ENCODE measurements at regions not wholly inside any gene's neighbourhood (a gene's known extent, or its start where the extent isn't known, plus 50 kb on each side); places are given as distances from the start of the nearest gene placed in this dataset.

GRCh38 chr9:14524873-14525515, 168.2 kb downstream of the ZDHHC21 start:
- in situ Hi-C loops (cut with MboI), result no loop called here
- ChIA-PET POLR2A (interaction anchor here (2.2 kb wide), 1 partner anchor 10 kb away, joined by 7 read pairs; no protein-coding TSS in a partner anchor), CTCF (ENCODE audit: low intra/inter-chr PET ratio) (no interaction called here)
- DNase-seq (ENCODE audit: extremely low read depth in 1 of 4, low spot score in 3 of 4) (peak in 1 of 4 experiments; percentile 58), FAIRE-seq (peak; percentile 79), ATAC-seq (peak; percentile 65)
- Histone ChIP-seq H3K9me3 (replicated peaks; ENCODE audit: control insufficient read depth, insufficient read depth, low read depth, low read length) (no peaks in the 10 kb centered on the region), H3K9ac (ENCODE audit: insufficient read depth in 1 of 2, low read depth in 2 of 2, low read length in 2 of 2) (peak overlapping the region; percentile 66 to 71; a peak in 3 of 4 replicates), H3K79me2 (ENCODE audit: control insufficient read depth, insufficient read depth, low read length) (peaks cover 59% of the 10 kb centered on the region), H3K4me1 (replicated peaks in 1 of 2; ENCODE audit: control insufficient read depth in 2 of 2, insufficient read depth in 2 of 2, low read length in 2 of 2) (peaks cover 13 to 38% of the 10 kb centered on the region in 2 experiments; a peak in 4 of 5 replicates), H3K4me2 (ENCODE audit: insufficient read depth, low read length) (peak overlapping the region; percentile 68), H3K4me3 (no peak overlapping the region), H3K9me1 (ENCODE audit: control insufficient read depth, insufficient read depth, low read length) (no peaks in the 10 kb centered on the region), H2AFZ (ENCODE audit: low read depth, low read length) (peak overlapping the region; percentile 52), H3K36me3 (ENCODE audit: control insufficient read depth, insufficient read depth, low read length) (no peaks in the 10 kb centered on the region), H3K27me3 (ENCODE audit: control insufficient read depth in 2 of 2, insufficient read depth in 2 of 2, low read length in 2 of 2) (no peaks in the 10 kb centered on the region), H4K20me1 (replicated peaks; ENCODE audit: control insufficient read depth, insufficient read depth, low read length) (no peaks in the 10 kb centered on the region), H3K27ac (ENCODE audit: extremely low read depth, low read depth, low read length) (peak overlapping the region; percentile 89)
- 0% methylated on average over 8 of the region's 8 CpGs for WGBS (ENCODE audit: insufficient coverage, low coverage, missing lambda C conversion rate)
- BruUV-seq (replicated peaks), result no TSS peak
- intact Hi-C loops (cut with micrococcal nuclease), result loop anchor here (5.0 kb wide), 1 partner anchor 48 kb away; no protein-coding TSS in a partner anchor
- TF ChIP-seq NFRKB (IDR thresholded peaks at IDR 0.05; ENCODE audit: low read depth), result peak; percentile 41
- TF ChIP-seq CEBPB (tag; IDR thresholded peaks at IDR 0.05), result peak; percentile 74
- TF ChIP-seq SMARCB1 (IDR thresholded peaks at IDR 0.05; ENCODE audit: insufficient read length, low read depth), result no peak
- TF ChIP-seq E2F3 (CRISPR knock-in tag; IDR thresholded peaks at IDR 0.05), result no peak
- TF ChIP-seq PRDM10 (IDR thresholded peaks at IDR 0.05; ENCODE audit: partially characterized antibody), result peak; percentile 75
- no peak for TF ChIP-seq FOXO4 (CRISPR knock-in tag; IDR thresholded peaks at IDR 0.05)
- peak; percentile 48; the same call in 1 of the 2 replicates for TF ChIP-seq LEF1 (IDR thresholded peaks at IDR 0.05)
- TF ChIP-seq CBFA2T2 (conservative IDR thresholded peaks at IDR 0.05), result 0 out of 2 replicates have a peak, but pooled peaks have one; percentile 8
- peak; percentile 36; the same call in 1 of the 2 replicates for TF ChIP-seq TEAD4 (IDR thresholded peaks at IDR 0.05; ENCODE audit: low read length)
- no peak for TF ChIP-seq TEAD4 (CRISPR knock-in tag; IDR thresholded peaks at IDR 0.05; ENCODE audit: borderline replicate concordance)
- peak; percentile 29; the same call in 1 of the 2 replicates for TF ChIP-seq TCF3 (CRISPR knock-in tag; IDR thresholded peaks at IDR 0.05)
- TF ChIP-seq HNRNPLL (IDR thresholded peaks at IDR 0.05; ENCODE audit: low read depth, low read length, poor library complexity, severe bottlenecking), result peak; percentile 36
- peak; percentile 30; the same call in 1 of the 2 replicates for TF ChIP-seq EP300 (IDR thresholded peaks at IDR 0.05; ENCODE audit: low read length)
- no peak for TF ChIP-seq CBX1 (IDR thresholded peaks at IDR 0.05; ENCODE audit: low read depth)
- TF ChIP-seq ZNF655 (CRISPR knock-in tag; IDR thresholded peaks at IDR 0.05), result no peak
- no peak for TF ChIP-seq BACH1 (tag; IDR thresholded peaks at IDR 0.05)
- TF ChIP-seq ARID1B (IDR thresholded peaks at IDR 0.05), result peak; percentile 26
- 0 out of 2 replicates have a peak, but pooled peaks have one; percentile 44 for TF ChIP-seq MTA3 (IDR thresholded peaks at IDR 0.05; ENCODE audit: borderline replicate concordance)

Measured in K562 (cell line).